ENCODE measurements at regions not wholly inside any gene's neighbourhood (a gene's known extent, or its start where the extent isn't known, plus 50 kb on each side); places are given as distances from the start of the nearest gene placed in this dataset.

- no peak overlapping the region for H3K27ac ChIP-seq
- H3K27me3 ChIP-seq: no peaks in the 10 kb centered on the region
- H3K4me3 ChIP-seq: no peak overlapping the region
- peaks cover 0 to 5% of the 10 kb centered on the region in 2 donors for H3K4me1 ChIP-seq
- H3K36me3 ChIP-seq: no peaks in the 10 kb centered on the region
- TF ChIP-seq CTCF (IDR thresholded peaks at IDR 0.05): no peak
- no peak for DNase-seq (ENCODE audit: low spot score)
- H3K9me3 ChIP-seq: no peaks in the 10 kb centered on the region
Observed at GRCh38 chr13:62321139-62321538, 905.5 kb upstream of the PCDH20 start.

- Histone ChIP-seq H3K36me3 (no peaks in the 10 kb centered on the region), H3K4me1 (peaks cover 0 to 5% of the 10 kb centered on the region in 2 donors), H3K27me3 (no peaks in the 10 kb centered on the region), H3K9me3 (no peaks in the 10 kb centered on the region), H3K4me3 (no peak overlapping the region), H3K27ac (no peak overlapping the region)
- TF ChIP-seq CTCF (IDR thresholded peaks at IDR 0.05): peak; percentile 17 to 67
- no peak for DNase-seq (ENCODE audit: low spot score)
Observed at GRCh38 chr13:62320129-62321108, 904.8 kb upstream of the PCDH20 start.

GRCh38 chr13:62309904-62310303 lies 894.3 kb upstream of the PCDH20 start:
- H3K4me1 ChIP-seq: no peaks in the 10 kb centered on the region
- H3K4me3 ChIP-seq: no peak overlapping the region
- DNase-seq (ENCODE audit: low spot score): no peak
- H3K36me3 ChIP-seq: no peaks in the 10 kb centered on the region
- H3K27ac ChIP-seq: no peak overlapping the region
- no peak for TF ChIP-seq CTCF (IDR thresholded peaks at IDR 0.05)
- H3K9me3 ChIP-seq: no peaks in the 10 kb centered on the region
- no peaks in the 10 kb centered on the region for H3K27me3 ChIP-seq

- Histone ChIP-seq H3K27me3 (no peaks in the 10 kb centered on the region), H3K36me3 (no peaks in the 10 kb centered on the region), H3K27ac (no peak overlapping the region), H3K4me1 (no peaks in the 10 kb centered on the region), H3K9me3 (peaks cover 0 to 6% of the 10 kb centered on the region in 2 donors), H3K4me3 (peak overlapping the region in 1 of 2 donors; percentile 18)
- DNase-seq (ENCODE audit: low spot score): no peak
- no peak for TF ChIP-seq CTCF (IDR thresholded peaks at IDR 0.05)
Observed at GRCh38 chr13:62305756-62306155, 890.1 kb upstream of the PCDH20 start.

DNA sequence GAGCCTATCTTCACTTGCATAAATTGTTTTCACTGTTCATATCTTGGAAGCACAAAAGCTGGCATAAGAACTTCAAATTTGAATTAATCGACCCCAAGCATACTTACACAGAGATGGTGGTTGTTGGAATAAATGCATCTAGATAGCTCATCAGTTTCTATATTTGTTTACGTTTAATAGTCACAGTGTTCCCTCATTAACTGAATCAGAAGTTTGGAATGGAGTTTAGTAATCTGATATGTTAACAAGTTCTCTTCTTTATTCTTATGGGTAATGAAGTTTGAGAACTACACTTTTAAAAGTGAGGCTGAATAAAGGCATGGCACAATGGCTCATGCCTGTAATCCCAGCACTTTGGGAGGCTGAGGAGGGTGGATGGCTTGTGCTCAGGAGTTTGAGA lies 886.7 kb upstream of the PCDH20 start:
- DNase-seq (ENCODE audit: low spot score): no peak
- TF ChIP-seq CTCF (IDR thresholded peaks at IDR 0.05): no peak
- no peaks in the 10 kb centered on the region for H3K27me3 ChIP-seq
- H3K36me3 ChIP-seq: no peaks in the 10 kb centered on the region
- H3K4me1 ChIP-seq: no peaks in the 10 kb centered on the region
- H3K9me3 ChIP-seq: peaks cover 0 to 6% of the 10 kb centered on the region in 2 donors
- no peak overlapping the region for H3K27ac ChIP-seq
- H3K4me3 ChIP-seq: no peak overlapping the region
